ENCODE measurements at regions not wholly inside any gene's neighbourhood (a gene's known extent, or its start where the extent isn't known, plus 50 kb on each side); places are given as distances from the start of the nearest gene placed in this dataset.

DNA sequence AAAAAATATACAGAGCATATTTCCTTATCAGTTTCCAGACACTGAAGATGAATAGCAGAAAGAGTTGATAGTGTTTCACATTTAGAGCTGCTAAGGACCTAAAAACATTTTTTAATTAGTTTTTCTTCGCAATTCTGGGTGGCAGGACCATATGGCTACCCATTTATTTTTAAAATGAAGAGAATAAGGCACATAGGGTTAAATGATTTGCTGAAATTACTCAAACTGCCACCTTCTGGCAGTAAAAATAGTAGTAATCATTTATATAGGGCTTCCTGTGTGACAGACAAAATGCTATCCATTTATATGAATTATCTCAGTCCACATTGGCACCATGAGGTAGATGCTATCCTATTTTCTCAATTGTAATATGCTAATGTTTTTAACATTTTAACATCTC is 108.6 kb upstream of the CCDC196 start:
- Histone ChIP-seq H3K9me3 (no peaks in the 10 kb centered on the region), H3K36me3 (no peaks in the 10 kb centered on the region), H3K4me3 (no peak overlapping the region), H3K27me3 (no peaks in the 10 kb centered on the region), H3K27ac (no peak overlapping the region), H3K4me1 (peaks cover 0 to 21% (median 11%) of the 10 kb centered on the region in 12 donors)
- DNase-seq (no peak), ATAC-seq (no peak)
- TF ChIP-seq CTCF (IDR thresholded peaks at IDR 0.05): no peak
- no peak for TF ChIP-seq POLR2A (IDR thresholded peaks at IDR 0.05)
- 85 to 97% (median 89%) methylated on average over 1 of the region's 1 CpG for WGBS, 4 donors
- intact Hi-C loops (cut with DNase I): no loop called here

- WGBS, 4 donors: 69 to 83% (median 70%) methylated on average over 4 of the region's 4 CpGs
- no peaks in the 10 kb centered on the region for H3K36me3 ChIP-seq
- no peak overlapping the region for H3K27ac ChIP-seq
- no peaks in the 10 kb centered on the region for H3K27me3 ChIP-seq
- H3K4me3 ChIP-seq: no peak overlapping the region
- H3K4me1 ChIP-seq: peaks cover 0 to 24% (median 11%) of the 10 kb centered on the region in 12 donors
- TF ChIP-seq POLR2A (IDR thresholded peaks at IDR 0.05) (no peak), CTCF (IDR thresholded peaks at IDR 0.05) (no peak)
- no peaks in the 10 kb centered on the region for H3K9me3 ChIP-seq
- DNase-seq (peak; percentile 30 to 63 (median 55)), ATAC-seq (peak; percentile 69 to 97 (median 90))
- intact Hi-C loops (cut with DNase I): no loop called here
Measured at GRCh38 chr14:66378712-66379505, 107.3 kb upstream of the CCDC196 start.

DNA sequence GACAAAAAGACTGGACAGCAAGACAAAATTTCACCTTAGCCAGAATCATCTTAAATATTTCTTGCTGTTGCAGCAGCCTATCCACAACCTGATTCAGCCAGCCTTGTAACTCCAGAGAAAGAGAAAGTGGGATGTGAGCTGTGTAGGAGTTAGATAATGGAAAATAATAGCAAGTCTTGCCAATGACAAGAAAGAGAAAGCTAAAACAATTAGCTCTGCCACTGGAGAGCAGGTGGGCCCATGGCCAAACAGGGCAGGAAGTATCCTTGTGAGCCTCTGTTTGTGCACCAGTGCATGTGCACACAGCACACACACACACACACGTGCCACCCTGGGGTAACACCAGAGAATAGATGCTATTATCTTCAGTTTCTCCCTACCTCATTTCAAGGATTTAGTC is 106.0 kb upstream of the CCDC196 start:
- no peaks in the 10 kb centered on the region for H3K9me3 ChIP-seq
- intact Hi-C loops (cut with DNase I): no loop called here
- H3K4me1 ChIP-seq: peaks cover 0 to 24% (median 11%) of the 10 kb centered on the region in 12 donors
- ATAC-seq: peak; percentile 29 to 77 (median 39)
- no peaks in the 10 kb centered on the region for H3K27me3 ChIP-seq
- peak in 2 of 5 donors; percentile 15 to 25 for DNase-seq
- no peaks in the 10 kb centered on the region for H3K36me3 ChIP-seq
- H3K4me3 ChIP-seq: no peak overlapping the region
- no peak overlapping the region for H3K27ac ChIP-seq
- TF ChIP-seq CTCF (IDR thresholded peaks at IDR 0.05) (no peak), POLR2A (IDR thresholded peaks at IDR 0.05) (no peak)
- 24 to 66% (median 49%) methylated on average over 1 of the region's 1 CpG for WGBS, 4 donors

DNA sequence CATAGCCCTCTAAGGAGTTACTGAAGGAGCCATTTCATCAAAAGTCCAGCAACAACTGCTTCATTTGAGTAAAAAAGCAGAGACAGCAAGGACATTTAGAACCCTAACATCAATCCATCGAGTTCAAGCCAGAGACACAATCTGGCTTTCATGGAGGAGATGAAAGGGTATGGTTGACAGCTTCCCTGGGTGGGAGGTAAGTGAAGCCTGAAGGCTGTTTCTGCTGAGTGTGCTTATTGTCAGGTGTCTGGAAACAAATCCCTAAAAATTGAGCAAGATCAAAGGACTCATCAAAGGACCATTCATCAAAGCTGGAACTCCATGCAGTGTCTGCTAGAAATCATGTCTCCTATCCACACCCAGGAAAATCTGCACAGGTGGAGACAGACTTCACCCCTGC is 104.4 kb upstream of the CCDC196 start:
- Histone ChIP-seq H3K4me3 (no peak overlapping the region), H3K27ac (no peak overlapping the region), H3K27me3 (no peaks in the 10 kb centered on the region), H3K4me1 (peaks cover 0 to 24% (median 11%) of the 10 kb centered on the region in 12 donors), H3K9me3 (no peaks in the 10 kb centered on the region), H3K36me3 (no peaks in the 10 kb centered on the region)
- intact Hi-C loops (cut with DNase I): no loop called here
- DNase-seq (no peak), ATAC-seq (no peak)
- WGBS, 4 donors: 61 to 65% (median 64%) methylated on average over 1 of the region's 1 CpG
- TF ChIP-seq CTCF (IDR thresholded peaks at IDR 0.05): no peak
- TF ChIP-seq POLR2A (IDR thresholded peaks at IDR 0.05): no peak
